ENCODE measurements at regions not wholly inside any gene's neighbourhood (a gene's known extent, or its start where the extent isn't known, plus 50 kb on each side); places are given as distances from the start of the nearest gene placed in this dataset.

GRCh38 chr2:138906549-138906948 is 126.4 kb upstream of the NXPH2 start:
- no peaks in the 10 kb centered on the region for H4K20me1 ChIP-seq (ENCODE audit: insufficient read depth)
- no peak overlapping the region for H3K4me3 ChIP-seq (IDR thresholded peaks at IDR 0.05; ENCODE audit: insufficient read depth, low read depth, low read length)
- H3K36me3 ChIP-seq (ENCODE audit: insufficient read depth): no peaks in the 10 kb centered on the region
- no peak overlapping the region for H2AFZ ChIP-seq (ENCODE audit: low read depth)
- H3K4me2 ChIP-seq: no peak overlapping the region
- no peaks in the 10 kb centered on the region for H3K27me3 ChIP-seq (ENCODE audit: insufficient read depth, low read depth)
- H3K27ac ChIP-seq: no peak overlapping the region
- H3K79me2 ChIP-seq (ENCODE audit: insufficient read depth, low read depth): no peaks in the 10 kb centered on the region
- no peak for TF ChIP-seq CTCF (conservative IDR thresholded peaks at IDR 0.05; ENCODE audit: low read depth, low read length)
- H3K9ac ChIP-seq: no peak overlapping the region
- H3K4me1 ChIP-seq (ENCODE audit: low read depth, poor library complexity, severe bottlenecking): no peaks in the 10 kb centered on the region

GRCh38 chr2:138902239-138902871 is 122.2 kb upstream of the NXPH2 start:
- H2AFZ ChIP-seq (ENCODE audit: low read depth): no peak overlapping the region
- no peaks in the 10 kb centered on the region for H3K79me2 ChIP-seq (ENCODE audit: insufficient read depth, low read depth)
- no peak overlapping the region for H3K27ac ChIP-seq
- H3K4me2 ChIP-seq: no peak overlapping the region
- H3K36me3 ChIP-seq (ENCODE audit: insufficient read depth): no peaks in the 10 kb centered on the region
- no peaks in the 10 kb centered on the region for H3K4me1 ChIP-seq (ENCODE audit: low read depth, poor library complexity, severe bottlenecking)
- no peak for TF ChIP-seq CTCF (conservative IDR thresholded peaks at IDR 0.05; ENCODE audit: low read depth, low read length)
- H4K20me1 ChIP-seq (ENCODE audit: insufficient read depth): no peaks in the 10 kb centered on the region
- H3K27me3 ChIP-seq (ENCODE audit: insufficient read depth, low read depth): no peaks in the 10 kb centered on the region
- H3K9ac ChIP-seq: no peak overlapping the region
- no peak overlapping the region for H3K4me3 ChIP-seq (IDR thresholded peaks at IDR 0.05; ENCODE audit: insufficient read depth, low read depth, low read length)

GRCh38 chr2:138901530-138901929 is 121.3 kb upstream of the NXPH2 start:
- H3K27me3 ChIP-seq (ENCODE audit: insufficient read depth, low read depth): no peaks in the 10 kb centered on the region
- no peaks in the 10 kb centered on the region for H3K36me3 ChIP-seq (ENCODE audit: insufficient read depth)
- no peak for TF ChIP-seq CTCF (conservative IDR thresholded peaks at IDR 0.05; ENCODE audit: low read depth, low read length)
- no peak overlapping the region for H3K4me2 ChIP-seq
- H4K20me1 ChIP-seq (ENCODE audit: insufficient read depth): no peaks in the 10 kb centered on the region
- no peak overlapping the region for H3K27ac ChIP-seq
- no peaks in the 10 kb centered on the region for H3K4me1 ChIP-seq (ENCODE audit: low read depth, poor library complexity, severe bottlenecking)
- no peaks in the 10 kb centered on the region for H3K79me2 ChIP-seq (ENCODE audit: insufficient read depth, low read depth)
- H2AFZ ChIP-seq (ENCODE audit: low read depth): no peak overlapping the region
- no peak overlapping the region for H3K4me3 ChIP-seq (IDR thresholded peaks at IDR 0.05; ENCODE audit: insufficient read depth, low read depth, low read length)
- H3K9ac ChIP-seq: no peak overlapping the region

- Histone ChIP-seq H4K20me1 (ENCODE audit: insufficient read depth) (no peaks in the 10 kb centered on the region), H3K27me3 (ENCODE audit: insufficient read depth, low read depth) (no peaks in the 10 kb centered on the region), H3K4me1 (ENCODE audit: low read depth, poor library complexity, severe bottlenecking) (no peaks in the 10 kb centered on the region), H2AFZ (ENCODE audit: low read depth) (no peak overlapping the region), H3K36me3 (ENCODE audit: insufficient read depth) (no peaks in the 10 kb centered on the region), H3K79me2 (ENCODE audit: insufficient read depth, low read depth) (no peaks in the 10 kb centered on the region), H3K27ac (no peak overlapping the region), H3K9ac (no peak overlapping the region), H3K4me3 (IDR thresholded peaks at IDR 0.05; ENCODE audit: insufficient read depth, low read depth, low read length) (no peak overlapping the region), H3K4me2 (no peak overlapping the region)
- TF ChIP-seq CTCF (conservative IDR thresholded peaks at IDR 0.05; ENCODE audit: low read depth, low read length): no peak
These were observed 118.7 kb upstream of the NXPH2 start for GRCh38 chr2:138898855-138899254.
